PC-3 (cell line): ENCODE measurements at regions not wholly inside any gene's neighbourhood (a gene's known extent, or its start where the extent isn't known, plus 50 kb on each side); places are given as distances from the start of the nearest gene placed in this dataset.

ENCODE experiments used
- CTCF ChIP-seq: fragments of 300-600 bp; sonication (generic); conservative IDR thresholded peaks from 2 replicates; pipeline ENCODE4 v1.5.1; 2017; ENCODE audit warnings: antibody characterized with exemption, low read depth, mild to moderate bottlenecking, low read length
- EZH2 ChIP-seq: fragments of 300-600 bp; sonication (generic); IDR thresholded peaks from one replicate; pipeline ENCODE4 v1.6.1; 2017; ENCODE audit warnings: antibody characterized with exemption, mild to moderate bottlenecking, low read length; ENCODE audit not compliant: unreplicated experiment
- EZH2phosphoT487 ChIP-seq: fragments of 300-600 bp; sonication (generic); IDR thresholded peaks from 2 replicates; pipeline ENCODE4 v1.6.1; 2018; ENCODE audit warnings: mild to moderate bottlenecking, antibody characterized with exemption, low read length, borderline replicate concordance

GRCh38 chr5:142235870-142236672, 88.8 kb downstream of the SPRY4 start:
- TF ChIP-seq CTCF (no peak), EZH2phosphoT487 (no peak), EZH2 (no peak)
